Memory B cell (primary cell): ENCODE measurements at regions not wholly inside any gene's neighbourhood (a gene's known extent, or its start where the extent isn't known, plus 50 kb on each side); places are given as distances from the start of the nearest gene placed in this dataset.

Experiments used
- ATAC-seq: fragments of 150-1000 bp; cut with Tn5 transposase; 2 replicates; pipeline ENCODE4 v1.10.0; 2021; ENCODE audit warnings: low read depth, mild to moderate bottlenecking, moderate library complexity
- DNase-seq, 2 donors: peaks; one replicate each; pipeline ENCODE4 v3.0.0; 2022; ENCODE audit warnings: low spot score in 2 of 2
- H3K27ac Mint-ChIP-seq: one replicate; pipeline ENCODE4 v1.8.0; 2022; ENCODE audit warnings: mild to moderate bottlenecking, moderate library complexity, mixed read lengths
- H3K27me3 Mint-ChIP-seq: one replicate; pipeline ENCODE4 v1.8.0; 2022; ENCODE audit warnings: mixed read lengths
- H3K36me3 Mint-ChIP-seq: one replicate; pipeline ENCODE4 v1.8.0; 2022; ENCODE audit warnings: mild to moderate bottlenecking, mixed read lengths
- H3K4me1 Mint-ChIP-seq: one replicate; pipeline ENCODE4 v1.8.0; 2022; ENCODE audit warnings: mixed read lengths
- H3K4me3 Mint-ChIP-seq: one replicate; pipeline ENCODE4 v1.8.0; 2022; ENCODE audit warnings: mild to moderate bottlenecking, moderate library complexity, mixed read lengths
- H3K9me3 Mint-ChIP-seq: one replicate; pipeline ENCODE4 v1.8.0; 2022; ENCODE audit warnings: mixed read lengths

DNA sequence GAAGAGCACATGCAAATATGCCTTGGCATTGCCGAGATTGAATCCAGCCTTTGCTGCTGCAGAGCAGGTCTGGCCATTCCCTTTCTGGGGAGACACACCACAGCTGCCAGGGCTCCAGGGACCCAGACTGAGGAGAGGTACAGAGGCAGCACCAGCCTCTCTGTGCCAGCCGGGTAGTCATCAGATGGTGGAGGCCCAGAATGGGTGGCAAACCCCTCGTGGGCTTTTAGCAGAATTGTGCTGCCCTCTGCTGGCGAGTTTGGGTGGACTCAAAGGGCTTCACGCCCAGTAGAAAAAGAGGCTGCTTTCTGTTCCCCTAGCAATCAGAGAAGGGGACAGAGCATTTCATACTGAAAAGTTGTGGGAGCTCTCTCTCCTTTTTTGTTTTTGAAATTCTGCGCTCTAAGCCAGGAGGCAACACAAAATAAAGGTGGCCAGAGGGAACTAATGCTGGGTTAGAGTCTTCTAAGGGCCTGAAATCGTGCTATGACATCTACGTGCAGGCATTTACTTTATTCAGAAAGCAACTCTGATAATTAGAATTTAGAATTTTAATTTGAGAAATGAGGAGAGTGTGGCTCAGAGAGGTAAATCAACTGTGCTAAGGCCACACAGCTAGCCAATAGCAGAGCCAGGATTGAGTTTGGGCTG lies 158.8 kb upstream of the NAV2 start:
- Mint-ChIP-seq H3K36me3 (no peaks in the 10 kb centered on the region), H3K4me3 (no peak overlapping the region), H3K27me3 (peaks cover 4% of the 10 kb centered on the region), H3K9me3 (no peaks in the 10 kb centered on the region), H3K27ac (no peak overlapping the region), H3K4me1 (peaks cover 4% of the 10 kb centered on the region)
- peak; percentile 81 for ATAC-seq
- peak; percentile 58 to 72 for DNase-seq

DNA sequence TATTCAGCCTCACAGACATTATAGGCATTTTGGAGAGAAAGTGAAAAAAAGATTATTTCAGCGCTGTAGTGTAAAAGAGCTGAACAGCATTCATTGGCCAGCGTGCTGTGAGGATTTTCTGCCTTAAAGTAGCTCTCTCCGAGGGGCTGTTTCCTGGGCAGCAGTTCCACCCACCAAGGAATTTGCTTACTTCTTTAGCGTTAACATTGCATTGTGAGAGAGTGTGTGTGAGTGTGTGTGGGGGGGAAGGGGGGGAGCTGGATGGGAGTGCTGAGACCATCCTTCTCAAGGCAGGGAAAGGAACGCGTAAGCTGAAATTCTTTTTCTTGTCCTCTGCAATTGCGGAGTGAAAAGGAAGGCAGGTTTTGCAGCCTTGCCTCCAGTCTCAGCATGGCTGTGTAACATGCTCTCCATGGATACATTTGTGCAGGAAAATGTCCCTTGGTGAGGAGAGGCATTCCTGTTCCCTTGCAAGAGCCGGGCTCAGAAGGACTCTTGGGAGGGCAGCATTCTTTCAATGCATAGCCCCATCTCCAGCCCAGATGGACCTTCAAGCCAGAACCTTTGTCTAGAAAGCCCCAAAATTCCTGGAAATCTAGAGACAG lies 159.9 kb upstream of the NAV2 start:
- Mint-ChIP-seq H3K27me3 (peaks cover 4% of the 10 kb centered on the region), H3K27ac (no peak overlapping the region), H3K36me3 (no peaks in the 10 kb centered on the region), H3K4me1 (peaks cover 4% of the 10 kb centered on the region), H3K4me3 (no peak overlapping the region), H3K9me3 (no peaks in the 10 kb centered on the region)
- DNase-seq (no peak), ATAC-seq (no peak)

DNA sequence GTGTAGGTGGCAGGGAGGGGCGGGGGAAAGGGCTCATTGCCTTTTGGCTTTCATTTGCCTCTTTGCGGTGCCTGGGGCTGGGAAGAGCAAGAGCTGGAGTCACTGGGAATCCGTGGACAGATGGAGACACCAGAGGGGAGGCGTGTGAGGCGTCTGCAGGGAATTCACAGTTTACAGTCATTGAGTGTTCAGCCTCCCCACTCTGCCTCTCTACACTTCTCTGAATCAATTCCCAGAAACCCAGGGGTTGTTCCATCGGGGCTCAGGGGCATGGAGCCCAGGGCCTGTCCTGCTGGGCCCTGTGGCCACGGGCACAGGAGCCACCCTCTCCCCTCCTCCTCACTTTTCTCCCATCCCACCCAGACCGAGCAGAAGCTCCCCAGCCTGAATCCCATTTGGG lies 160.5 kb upstream of the NAV2 start:
- Mint-ChIP-seq H3K4me1 (no peaks in the 10 kb centered on the region), H3K27ac (no peak overlapping the region), H3K27me3 (no peaks in the 10 kb centered on the region), H3K4me3 (no peak overlapping the region), H3K36me3 (no peaks in the 10 kb centered on the region), H3K9me3 (no peaks in the 10 kb centered on the region)
- no peak for ATAC-seq
- no peak for DNase-seq

DNA sequence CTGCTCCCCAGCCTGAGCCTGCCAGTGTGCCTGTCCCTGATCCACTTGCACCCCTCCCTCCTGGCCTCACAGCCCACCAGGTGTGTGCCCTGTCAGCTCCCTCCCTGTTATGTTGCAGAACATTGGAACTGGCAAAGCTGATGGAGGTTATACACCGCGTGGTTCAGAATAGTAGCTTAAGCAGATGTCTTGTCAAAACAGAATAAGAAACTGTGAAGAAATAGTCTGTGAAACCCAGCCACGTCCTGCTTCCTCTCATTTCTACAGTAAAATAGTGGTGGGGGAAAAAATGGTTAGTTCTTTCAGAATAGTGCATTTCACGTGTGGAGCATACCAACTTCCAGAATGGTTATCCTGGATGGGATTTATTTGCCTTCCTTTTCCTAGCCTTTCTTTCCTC lies 161.2 kb upstream of the NAV2 start:
- H3K9me3 Mint-ChIP-seq: no peaks in the 10 kb centered on the region
- no peaks in the 10 kb centered on the region for H3K27me3 Mint-ChIP-seq
- H3K36me3 Mint-ChIP-seq: no peaks in the 10 kb centered on the region
- ATAC-seq: no peak
- H3K4me1 Mint-ChIP-seq: no peaks in the 10 kb centered on the region
- H3K4me3 Mint-ChIP-seq: no peak overlapping the region
- no peak for DNase-seq
- no peak overlapping the region for H3K27ac Mint-ChIP-seq

DNA sequence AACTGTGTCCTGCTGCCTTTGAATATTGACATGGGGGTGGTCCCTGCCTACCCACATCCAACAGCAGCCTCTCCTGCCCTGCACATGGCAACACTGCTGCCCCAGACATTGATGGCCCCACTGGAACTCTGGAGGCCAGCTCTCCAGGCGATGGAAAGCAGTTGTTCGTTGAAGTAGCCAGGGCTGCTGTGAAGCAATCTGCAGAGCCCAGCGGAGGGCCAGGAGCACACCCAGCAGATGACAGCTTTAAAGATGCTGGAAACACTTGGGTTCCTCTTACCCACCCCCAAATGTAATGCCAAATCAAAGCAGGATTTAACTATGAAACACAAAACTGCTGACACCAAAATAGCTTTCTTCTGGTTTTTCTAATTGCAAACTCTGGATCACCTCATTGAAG lies 165.6 kb upstream of the NAV2 start:
- no peak for DNase-seq
- Mint-ChIP-seq H3K27ac (no peak overlapping the region), H3K36me3 (no peaks in the 10 kb centered on the region), H3K4me1 (peaks cover 3% of the 10 kb centered on the region), H3K4me3 (no peak overlapping the region), H3K27me3 (no peaks in the 10 kb centered on the region), H3K9me3 (no peaks in the 10 kb centered on the region)
- no peak for ATAC-seq

DNA sequence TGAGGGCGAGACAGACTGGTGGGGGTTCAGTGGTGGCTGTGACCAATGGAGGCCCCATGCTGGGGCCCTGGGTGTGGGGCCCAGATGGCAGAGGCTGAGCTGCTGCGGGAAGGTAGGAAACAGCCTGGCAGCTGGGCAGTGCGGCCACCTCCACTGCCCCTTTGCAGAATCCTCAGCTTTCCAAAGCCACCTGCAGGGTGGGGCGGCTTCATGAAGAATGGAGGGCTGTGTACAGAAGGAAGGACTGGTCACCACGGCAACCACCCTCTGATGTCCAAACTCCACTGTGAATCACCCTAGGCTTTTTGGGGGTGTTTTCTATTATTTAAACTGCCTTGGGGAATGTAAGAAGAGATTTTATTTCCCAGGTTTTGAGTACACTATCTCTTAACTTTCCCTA lies 166.3 kb upstream of the NAV2 start:
- Mint-ChIP-seq H3K4me3 (no peak overlapping the region), H3K9me3 (no peaks in the 10 kb centered on the region), H3K27me3 (no peaks in the 10 kb centered on the region), H3K4me1 (peaks cover 3% of the 10 kb centered on the region), H3K27ac (no peak overlapping the region), H3K36me3 (no peaks in the 10 kb centered on the region)
- no peak for ATAC-seq
- DNase-seq: no peak

DNA sequence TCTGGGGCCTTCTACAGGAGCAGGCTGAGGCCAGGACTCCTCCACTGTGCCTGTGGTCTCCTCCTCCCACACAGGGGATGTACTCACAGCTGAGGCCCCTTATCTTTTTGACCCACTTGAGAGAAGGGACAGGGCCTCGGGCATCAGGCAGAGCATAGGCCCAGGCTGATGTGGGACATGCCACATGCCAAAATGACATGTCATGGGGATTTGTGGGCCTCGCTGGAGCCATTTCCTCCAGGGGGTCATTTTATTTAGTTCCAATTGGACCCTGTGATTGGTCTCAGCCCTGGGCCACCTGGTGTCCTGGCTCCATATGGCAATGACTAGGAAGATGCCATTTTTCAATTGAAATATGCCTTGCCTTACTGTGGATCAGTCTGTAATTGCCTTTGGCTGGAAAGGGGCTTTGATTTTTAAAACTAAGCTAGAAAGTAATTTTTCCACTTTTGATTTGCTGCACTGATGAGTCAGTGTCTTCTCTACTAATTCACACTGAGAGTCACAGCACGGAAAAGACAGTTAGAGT lies 171.1 kb upstream of the NAV2 start:
- H3K4me3 Mint-ChIP-seq: no peak overlapping the region
- DNase-seq: no peak
- H3K36me3 Mint-ChIP-seq: no peaks in the 10 kb centered on the region
- H3K27ac Mint-ChIP-seq: no peak overlapping the region
- peaks cover 4% of the 10 kb centered on the region for H3K27me3 Mint-ChIP-seq
- peaks cover 3% of the 10 kb centered on the region for H3K4me1 Mint-ChIP-seq
- ATAC-seq: no peak
- H3K9me3 Mint-ChIP-seq: no peaks in the 10 kb centered on the region

DNA sequence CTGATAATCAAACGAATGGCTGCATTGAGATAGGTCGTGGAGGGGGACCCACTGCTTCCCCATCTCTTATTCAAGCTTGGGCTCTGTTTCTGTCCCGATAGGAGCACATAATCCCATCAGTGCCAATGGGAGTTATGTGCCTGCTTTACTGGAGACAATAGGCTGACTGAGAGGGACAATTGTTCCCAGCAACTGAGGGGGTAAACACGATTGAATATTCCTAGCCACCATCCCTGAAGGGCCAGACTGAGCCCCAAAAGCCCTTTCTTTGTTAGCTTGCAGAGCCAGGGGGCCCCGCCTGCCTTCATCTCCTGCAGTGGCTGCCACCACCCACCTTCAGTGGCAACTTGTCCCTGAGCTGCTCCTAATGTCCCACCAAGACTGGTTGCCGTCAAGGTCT lies 172.8 kb upstream of the NAV2 start:
- Mint-ChIP-seq H3K36me3 (no peaks in the 10 kb centered on the region), H3K27me3 (peaks cover 4% of the 10 kb centered on the region)
- no peak for ATAC-seq

DNA sequence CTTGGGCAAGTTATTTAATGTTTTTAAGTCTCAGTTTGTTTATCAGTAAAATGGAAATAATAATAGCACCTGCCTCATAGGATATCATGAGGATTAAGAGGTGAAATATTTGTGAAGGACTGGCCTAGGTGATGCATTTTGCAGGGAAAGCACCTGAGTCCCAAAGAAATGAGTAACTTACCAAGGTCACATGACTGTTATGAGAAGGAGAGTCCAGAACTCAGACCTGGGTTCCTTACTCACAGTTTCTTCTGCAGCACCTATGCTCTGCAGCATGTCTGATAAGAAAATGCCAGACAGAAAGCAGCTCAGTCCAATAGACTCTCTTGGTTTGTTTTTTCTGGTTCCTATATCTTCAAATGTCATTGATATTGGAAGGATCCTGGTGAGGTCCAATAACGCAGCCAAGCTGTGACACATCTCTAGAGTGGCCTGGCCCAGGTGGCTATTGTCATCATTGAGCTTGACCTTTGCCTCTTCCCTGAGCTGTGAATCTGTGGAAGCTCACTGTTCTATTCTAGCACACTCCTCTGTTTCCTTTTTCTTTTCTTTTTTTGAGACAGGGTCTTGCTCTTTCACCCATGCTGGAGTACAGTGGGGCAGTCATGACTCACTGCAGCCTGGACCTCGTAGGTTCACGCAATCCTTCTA lies 174.7 kb upstream of the NAV2 start:
- Mint-ChIP-seq H3K9me3 (no peaks in the 10 kb centered on the region), H3K36me3 (no peaks in the 10 kb centered on the region), H3K4me3 (no peak overlapping the region), H3K4me1 (no peaks in the 10 kb centered on the region), H3K27me3 (peaks cover 5% of the 10 kb centered on the region), H3K27ac (no peak overlapping the region)
- ATAC-seq (no peak), DNase-seq (no peak)

More for the DNA sequence above, 172.8 kb upstream of the NAV2 start:
- H3K4me1 Mint-ChIP-seq: peaks cover 3% of the 10 kb centered on the region
- DNase-seq: no peak
- H3K27ac Mint-ChIP-seq: no peak overlapping the region
- H3K9me3 Mint-ChIP-seq: no peaks in the 10 kb centered on the region
- H3K4me3 Mint-ChIP-seq: no peak overlapping the region

DNA sequence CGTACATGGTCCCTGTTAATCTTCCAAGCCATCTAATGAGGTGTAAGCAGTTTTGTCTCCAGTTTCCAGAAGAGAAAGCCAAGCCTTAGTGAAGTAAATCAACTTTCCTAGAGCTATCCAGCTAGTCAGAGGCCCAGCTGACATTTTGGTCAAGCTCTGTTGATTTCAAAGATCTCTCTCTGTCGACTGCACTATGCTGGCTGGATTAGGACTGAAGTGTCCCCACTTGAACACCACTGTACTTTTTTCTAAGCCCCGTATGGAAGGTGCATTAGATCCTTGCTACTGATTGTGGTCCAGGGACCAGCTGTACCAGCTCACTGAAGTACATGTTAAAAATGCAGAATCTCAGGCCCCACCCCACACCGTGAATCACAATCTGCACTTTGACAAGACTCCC lies 176.5 kb upstream of the NAV2 start:
- DNase-seq (no peak), ATAC-seq (no peak)
- Mint-ChIP-seq H3K9me3 (no peaks in the 10 kb centered on the region), H3K36me3 (no peaks in the 10 kb centered on the region), H3K4me1 (no peaks in the 10 kb centered on the region), H3K27me3 (peaks cover 5% of the 10 kb centered on the region), H3K27ac (no peak overlapping the region), H3K4me3 (no peak overlapping the region)

DNA sequence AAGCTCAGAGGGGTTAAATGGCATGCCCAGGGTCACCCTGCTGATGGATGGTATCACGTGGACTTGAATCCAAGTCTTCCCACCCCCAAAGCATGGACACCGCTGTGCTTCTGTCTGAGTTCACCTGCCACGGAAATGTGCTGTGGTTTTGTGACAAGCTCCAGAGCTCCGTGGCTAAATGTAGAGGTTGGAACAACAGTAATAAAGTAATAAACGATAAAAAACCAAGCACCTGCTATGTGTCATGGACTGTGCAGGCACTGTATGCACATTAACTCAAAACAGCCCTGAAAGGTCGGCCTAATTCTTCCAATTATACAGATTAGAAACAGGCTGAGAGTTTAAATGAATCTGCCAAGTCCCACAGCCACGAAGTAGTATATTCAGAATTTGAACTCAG lies 182.1 kb upstream of the NAV2 start:
- Mint-ChIP-seq H3K27me3 (peaks cover 3% of the 10 kb centered on the region), H3K4me3 (no peak overlapping the region), H3K36me3 (no peaks in the 10 kb centered on the region), H3K27ac (no peak overlapping the region), H3K9me3 (no peaks in the 10 kb centered on the region), H3K4me1 (no peaks in the 10 kb centered on the region)
- DNase-seq (no peak), ATAC-seq (no peak)

DNA sequence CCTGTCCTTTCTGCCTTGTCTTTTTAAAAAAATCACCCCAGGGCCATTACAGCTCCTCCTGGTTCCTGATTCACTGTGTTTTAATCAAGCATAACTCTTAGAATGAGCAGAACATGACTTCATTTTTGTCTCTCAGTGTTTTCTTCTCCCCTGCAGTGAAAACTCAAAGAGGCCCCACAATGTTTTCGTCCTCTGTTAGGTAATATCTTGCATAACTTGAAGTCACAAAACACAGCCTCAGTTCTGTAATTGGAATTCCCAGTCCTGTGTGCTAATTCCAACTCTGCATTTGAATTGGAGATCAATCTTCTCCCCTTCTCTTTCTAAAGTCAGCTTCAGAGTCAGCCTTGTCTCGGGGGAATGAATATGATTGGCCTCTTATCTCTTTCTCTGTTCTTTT lies 186.5 kb upstream of the NAV2 start:
- ATAC-seq (no peak), DNase-seq (no peak)
- peaks cover 2% of the 10 kb centered on the region for H3K4me1 Mint-ChIP-seq
- H3K4me3 Mint-ChIP-seq: no peak overlapping the region
- H3K9me3 Mint-ChIP-seq: no peaks in the 10 kb centered on the region
- H3K36me3 Mint-ChIP-seq: no peaks in the 10 kb centered on the region
- H3K27me3 Mint-ChIP-seq: peaks cover 1% of the 10 kb centered on the region
- no peak overlapping the region for H3K27ac Mint-ChIP-seq

DNA sequence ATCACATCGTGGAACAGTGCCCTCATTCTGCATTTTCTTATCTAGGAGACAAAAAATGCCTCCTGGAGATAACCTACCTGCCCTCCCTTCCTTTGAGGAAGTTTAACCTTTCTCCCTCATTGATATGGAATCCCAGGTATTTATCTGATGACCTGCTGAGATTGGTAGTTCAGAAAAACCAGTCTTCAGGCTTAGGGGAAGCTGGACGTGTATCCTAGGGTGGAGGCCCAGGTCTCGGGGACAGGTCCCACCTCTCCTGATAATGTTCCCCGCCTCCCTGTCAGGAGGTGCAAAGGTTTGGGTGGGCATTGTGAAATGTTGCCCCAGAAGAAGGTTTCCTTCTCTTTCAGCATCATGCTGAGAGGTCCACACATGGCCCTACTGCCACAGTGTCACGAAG lies 186.9 kb upstream of the NAV2 start:
- ATAC-seq (no peak), DNase-seq (no peak)
- Mint-ChIP-seq H3K36me3 (no peaks in the 10 kb centered on the region), H3K9me3 (no peaks in the 10 kb centered on the region), H3K4me3 (no peak overlapping the region), H3K27me3 (peaks cover 1% of the 10 kb centered on the region), H3K27ac (no peak overlapping the region), H3K4me1 (peaks cover 2% of the 10 kb centered on the region)

DNA sequence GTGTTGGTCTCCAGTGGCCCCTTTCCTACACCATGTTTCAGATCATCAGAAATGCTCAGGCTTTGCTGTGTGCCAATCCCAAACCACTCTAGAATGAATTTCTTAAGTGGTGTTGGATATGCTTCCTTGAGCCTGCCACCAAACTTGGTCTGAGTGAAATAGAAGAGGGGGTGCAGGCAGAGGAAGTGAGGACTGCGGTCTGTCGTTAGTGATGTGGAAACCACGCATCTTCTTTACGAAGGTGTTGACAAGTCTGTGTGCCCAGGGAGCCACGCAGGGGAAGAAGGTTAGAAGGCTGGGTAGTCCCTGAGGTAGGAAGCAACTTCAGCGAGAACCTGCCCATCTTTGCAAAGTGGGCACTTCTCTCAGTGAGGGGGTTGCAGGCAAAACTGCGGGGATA lies 187.4 kb upstream of the NAV2 start:
- H3K9me3 Mint-ChIP-seq: no peaks in the 10 kb centered on the region
- ATAC-seq (peak; percentile 72), DNase-seq (no peak)
- peaks cover 1% of the 10 kb centered on the region for H3K27me3 Mint-ChIP-seq
- no peak overlapping the region for H3K4me3 Mint-ChIP-seq
- H3K36me3 Mint-ChIP-seq: no peaks in the 10 kb centered on the region
- H3K27ac Mint-ChIP-seq: no peak overlapping the region
- H3K4me1 Mint-ChIP-seq: peaks cover 2% of the 10 kb centered on the region
